ENCODE measurements at regions not wholly inside any gene's neighbourhood (a gene's known extent, or its start where the extent isn't known, plus 50 kb on each side); places are given as distances from the start of the nearest gene placed in this dataset.

DNA sequence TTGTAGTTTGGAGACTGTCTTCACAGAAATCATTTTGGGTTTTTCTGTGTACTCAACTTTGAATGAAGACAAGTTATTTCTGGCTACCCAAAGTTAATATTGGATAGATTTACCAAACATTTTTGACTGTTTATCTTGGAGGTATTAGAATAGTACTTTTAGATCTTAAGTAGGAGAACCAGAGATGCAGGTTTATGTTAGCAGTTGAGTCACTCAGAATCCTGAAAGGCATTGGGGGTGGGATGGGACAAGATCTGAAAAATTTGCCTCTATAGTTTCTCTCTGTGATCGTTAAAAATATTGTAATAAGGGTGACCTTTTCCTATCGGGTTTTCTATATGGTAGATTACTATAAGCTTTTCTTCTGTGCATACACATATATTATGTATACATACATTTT is 112.3 kb downstream of the TTC6 start:
- no peaks in the 10 kb centered on the region for H3K4me1 ChIP-seq (ENCODE audit: insufficient read depth, low read length, poor library complexity, severe bottlenecking)
- H3K9me3 ChIP-seq (ENCODE audit: insufficient read depth, low read depth, low read length) = no peaks in the 10 kb centered on the region
- H3K9me2 ChIP-seq (replicated peaks; ENCODE audit: low read depth, low read length) = no peaks in the 10 kb centered on the region
- H3F3A ChIP-seq (ENCODE audit: low read depth) = no peaks in the 10 kb centered on the region
- no peak overlapping the region for H3K4me3 ChIP-seq (ENCODE audit: low read length, poor library complexity, severe bottlenecking)
- no peak overlapping the region for H3K4me2 ChIP-seq (ENCODE audit: low read depth, low read length, poor library complexity, severe bottlenecking)
- H2AFZ ChIP-seq (ENCODE audit: low read length) = no peak overlapping the region
- TF ChIP-seq, protein P1, sequence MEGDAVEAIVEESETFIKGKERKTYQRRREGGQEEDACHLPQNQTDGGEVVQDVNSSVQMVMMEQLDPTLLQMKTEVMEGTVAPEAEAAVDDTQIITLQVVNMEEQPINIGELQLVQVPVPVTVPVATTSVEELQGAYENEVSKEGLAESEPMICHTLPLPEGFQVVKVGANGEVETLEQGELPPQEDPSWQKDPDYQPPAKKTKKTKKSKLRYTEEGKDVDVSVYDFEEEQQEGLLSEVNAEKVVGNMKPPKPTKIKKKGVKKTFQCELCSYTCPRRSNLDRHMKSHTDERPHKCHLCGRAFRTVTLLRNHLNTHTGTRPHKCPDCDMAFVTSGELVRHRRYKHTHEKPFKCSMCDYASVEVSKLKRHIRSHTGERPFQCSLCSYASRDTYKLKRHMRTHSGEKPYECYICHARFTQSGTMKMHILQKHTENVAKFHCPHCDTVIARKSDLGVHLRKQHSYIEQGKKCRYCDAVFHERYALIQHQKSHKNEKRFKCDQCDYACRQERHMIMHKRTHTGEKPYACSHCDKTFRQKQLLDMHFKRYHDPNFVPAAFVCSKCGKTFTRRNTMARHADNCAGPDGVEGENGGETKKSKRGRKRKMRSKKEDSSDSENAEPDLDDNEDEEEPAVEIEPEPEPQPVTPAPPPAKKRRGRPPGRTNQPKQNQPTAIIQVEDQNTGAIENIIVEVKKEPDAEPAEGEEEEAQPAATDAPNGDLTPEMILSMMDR (conservative IDR thresholded peaks at IDR 0.05; ENCODE audit: low read length) = no peak
- TF ChIP-seq EZH2phosphoT487 (IDR thresholded peaks at IDR 0.05; ENCODE audit: borderline replicate concordance) = no peak
- no peak overlapping the region for H3K9ac ChIP-seq (ENCODE audit: low read depth, low read length, poor library complexity, severe bottlenecking)
- no peaks in the 10 kb centered on the region for H3K79me2 ChIP-seq (ENCODE audit: insufficient read depth, low read length)
- H3K27me3 ChIP-seq (ENCODE audit: insufficient read depth, low read length, poor library complexity, severe bottlenecking) = no peaks in the 10 kb centered on the region
- no peaks in the 10 kb centered on the region for H3K36me3 ChIP-seq (ENCODE audit: insufficient read depth, low read length)
- no peaks in the 10 kb centered on the region for H4K20me1 ChIP-seq (ENCODE audit: insufficient read depth, low read length, poor library complexity, severe bottlenecking)

- H3K9ac ChIP-seq (ENCODE audit: low read depth, low read length, poor library complexity, severe bottlenecking) = no peak overlapping the region
- no peak overlapping the region for H3K4me2 ChIP-seq (ENCODE audit: low read depth, low read length, poor library complexity, severe bottlenecking)
- no peak overlapping the region for H3K4me3 ChIP-seq (ENCODE audit: low read length, poor library complexity, severe bottlenecking)
- H2AFZ ChIP-seq (ENCODE audit: low read length) = no peak overlapping the region
- no peaks in the 10 kb centered on the region for H3K9me3 ChIP-seq (ENCODE audit: insufficient read depth, low read depth, low read length)
- no peaks in the 10 kb centered on the region for H3F3A ChIP-seq (ENCODE audit: low read depth)
- no peaks in the 10 kb centered on the region for H3K9me2 ChIP-seq (replicated peaks; ENCODE audit: low read depth, low read length)
- no peaks in the 10 kb centered on the region for H3K79me2 ChIP-seq (ENCODE audit: insufficient read depth, low read length)
- H3K36me3 ChIP-seq (ENCODE audit: insufficient read depth, low read length) = no peaks in the 10 kb centered on the region
- no peaks in the 10 kb centered on the region for H3K27me3 ChIP-seq (ENCODE audit: insufficient read depth, low read length, poor library complexity, severe bottlenecking)
- TF ChIP-seq EZH2phosphoT487 (IDR thresholded peaks at IDR 0.05; ENCODE audit: borderline replicate concordance) = no peak
- TF ChIP-seq, protein P1 (conservative IDR thresholded peaks at IDR 0.05; ENCODE audit: low read length) = no peak
- H3K4me1 ChIP-seq (ENCODE audit: insufficient read depth, low read length, poor library complexity, severe bottlenecking) = no peaks in the 10 kb centered on the region
- H4K20me1 ChIP-seq (ENCODE audit: insufficient read depth, low read length, poor library complexity, severe bottlenecking) = no peaks in the 10 kb centered on the region
Observed at GRCh38 chr14:37708481-37708880, 113.1 kb downstream of the TTC6 start.

- TF ChIP-seq, protein P1 (conservative IDR thresholded peaks at IDR 0.05; ENCODE audit: low read length) = peak; percentile 51
- no peak for TF ChIP-seq EZH2phosphoT487 (IDR thresholded peaks at IDR 0.05; ENCODE audit: borderline replicate concordance)
- Histone ChIP-seq H3K36me3 (ENCODE audit: insufficient read depth, low read length) (no peaks in the 10 kb centered on the region), H3K9me2 (replicated peaks; ENCODE audit: low read depth, low read length) (no peaks in the 10 kb centered on the region), H3K9me3 (ENCODE audit: insufficient read depth, low read depth, low read length) (no peaks in the 10 kb centered on the region), H3F3A (ENCODE audit: low read depth) (no peaks in the 10 kb centered on the region), H3K4me1 (ENCODE audit: insufficient read depth, low read length, poor library complexity, severe bottlenecking) (no peaks in the 10 kb centered on the region), H3K9ac (ENCODE audit: low read depth, low read length, poor library complexity, severe bottlenecking) (no peak overlapping the region), H3K4me3 (ENCODE audit: low read length, poor library complexity, severe bottlenecking) (no peak overlapping the region), H3K27me3 (ENCODE audit: insufficient read depth, low read length, poor library complexity, severe bottlenecking) (no peaks in the 10 kb centered on the region), H2AFZ (ENCODE audit: low read length) (no peak overlapping the region), H3K4me2 (ENCODE audit: low read depth, low read length, poor library complexity, severe bottlenecking) (no peak overlapping the region), H4K20me1 (ENCODE audit: insufficient read depth, low read length, poor library complexity, severe bottlenecking) (no peaks in the 10 kb centered on the region), H3K79me2 (ENCODE audit: insufficient read depth, low read length) (no peaks in the 10 kb centered on the region)
Observed at GRCh38 chr14:37709419-37710195, 114.2 kb downstream of the TTC6 start.

All from Loucy (cell line).